ENCODE measurements at regions not wholly inside any gene's neighbourhood (a gene's known extent, or its start where the extent isn't known, plus 50 kb on each side); places are given as distances from the start of the nearest gene placed in this dataset.
"Not testable (repeated sequence)": the region's sequence is repeated elsewhere in the genome, so short reads cannot be mapped to it uniquely, and the experiment has no call there.

DNA sequence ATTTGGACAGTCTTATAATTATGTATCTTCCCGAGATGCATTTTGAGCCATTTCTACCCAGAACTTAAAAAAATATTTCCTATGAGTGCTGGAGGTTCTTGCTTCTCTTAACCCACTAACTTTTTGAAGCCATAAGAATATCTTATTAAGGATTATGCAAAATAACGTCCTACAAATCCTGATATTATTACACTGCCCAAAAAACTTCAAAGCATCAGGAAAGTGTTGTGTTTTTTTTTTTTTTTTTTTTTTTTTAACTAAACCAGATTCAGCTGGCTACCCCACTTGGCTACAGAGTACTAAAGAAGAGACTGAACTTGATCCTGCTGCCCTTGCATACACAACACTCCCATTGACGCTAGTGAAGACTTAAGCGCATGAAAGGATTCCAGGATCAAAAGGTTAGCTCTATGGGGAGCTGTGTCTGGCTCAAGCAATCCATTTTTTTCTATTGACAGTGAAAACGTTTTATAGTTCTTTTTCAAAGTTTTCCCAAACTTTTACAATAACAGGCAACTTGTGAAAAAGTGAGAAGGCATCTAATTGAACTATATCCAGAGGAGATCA lies 141.4 kb downstream of the KCNRG start:
- no peak for DNase-seq (ENCODE audit: low read depth, low spot score)

- no peak for DNase-seq (ENCODE audit: low read depth, low spot score)
These were observed 143.3 kb downstream of the KCNRG start for GRCh38 chr13:50158385-50159165.

- no peak for DNase-seq (ENCODE audit: low read depth, low spot score)
These were observed 144.4 kb downstream of the KCNRG start for GRCh38 chr13:50159607-50160006.

- DNase-seq (ENCODE audit: low read depth, low spot score) = no peak
These were observed 145.8 kb downstream of the KCNRG start for GRCh38 chr13:50161052-50161451.

GRCh38 chr13:50162001-50162400 lies 146.8 kb downstream of the KCNRG start:
- DNase-seq (ENCODE audit: low read depth, low spot score) = no peak

- DNase-seq (ENCODE audit: low read depth, low spot score) = no peak
These were observed 147.3 kb downstream of the KCNRG start for GRCh38 chr13:50162567-50162966.

GRCh38 chr13:50167224-50167947 lies 152.1 kb downstream of the KCNRG start:
- DNase-seq (ENCODE audit: low read depth, low spot score) = no peak

- DNase-seq (ENCODE audit: low read depth, low spot score) = no peak
These were observed 152.7 kb downstream of the KCNRG start for GRCh38 chr13:50167967-50168366.

DNA sequence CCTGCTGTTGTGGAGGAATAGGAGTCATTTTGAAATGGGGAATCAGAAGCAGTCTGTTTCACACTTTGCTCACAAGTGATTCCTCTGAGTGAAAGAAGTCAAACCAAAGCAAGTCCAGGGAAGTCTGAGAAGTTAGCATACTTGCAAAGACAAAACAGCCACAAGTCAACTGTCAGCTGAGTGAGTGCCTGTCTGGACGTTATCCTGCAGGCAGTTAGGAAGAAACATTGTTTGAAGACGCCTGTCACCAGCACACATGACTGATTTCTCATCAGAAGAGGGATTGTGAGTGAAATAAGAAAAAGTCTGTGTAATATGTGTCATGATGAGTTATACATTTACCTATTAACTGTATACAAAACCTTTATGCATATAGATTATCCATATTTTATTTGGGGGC lies 153.5 kb downstream of the KCNRG start:
- no peak for DNase-seq (ENCODE audit: low read depth, low spot score)

DNA sequence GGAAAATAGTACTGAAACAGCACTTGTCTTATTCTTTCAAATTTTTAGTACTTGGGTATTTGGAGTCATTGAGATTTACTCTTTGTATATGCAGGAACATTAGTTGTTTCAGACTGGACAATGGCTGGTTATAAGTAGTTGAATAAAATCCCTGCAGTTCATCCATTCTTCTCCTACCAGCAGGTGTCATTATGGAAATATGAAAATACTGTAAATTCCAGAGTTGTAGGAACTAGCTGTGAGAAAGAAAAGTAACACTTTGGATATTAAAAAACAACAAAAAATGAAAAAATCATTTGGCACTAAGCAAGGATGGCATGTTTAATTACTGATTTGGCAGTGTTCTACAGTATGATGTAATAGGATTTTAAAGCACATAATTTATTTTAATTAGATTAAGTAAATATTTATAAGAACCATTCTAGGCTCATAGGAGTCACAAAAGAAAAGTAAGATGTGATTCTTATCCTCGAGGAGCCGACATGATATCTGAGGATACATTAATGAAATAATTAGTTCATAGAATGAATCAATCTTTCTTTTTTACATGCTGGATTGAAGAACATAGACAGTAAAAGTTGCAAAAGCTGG lies 155.3 kb downstream of the KCNRG start:
- DNase-seq (ENCODE audit: low read depth, low spot score) = no peak

DNA sequence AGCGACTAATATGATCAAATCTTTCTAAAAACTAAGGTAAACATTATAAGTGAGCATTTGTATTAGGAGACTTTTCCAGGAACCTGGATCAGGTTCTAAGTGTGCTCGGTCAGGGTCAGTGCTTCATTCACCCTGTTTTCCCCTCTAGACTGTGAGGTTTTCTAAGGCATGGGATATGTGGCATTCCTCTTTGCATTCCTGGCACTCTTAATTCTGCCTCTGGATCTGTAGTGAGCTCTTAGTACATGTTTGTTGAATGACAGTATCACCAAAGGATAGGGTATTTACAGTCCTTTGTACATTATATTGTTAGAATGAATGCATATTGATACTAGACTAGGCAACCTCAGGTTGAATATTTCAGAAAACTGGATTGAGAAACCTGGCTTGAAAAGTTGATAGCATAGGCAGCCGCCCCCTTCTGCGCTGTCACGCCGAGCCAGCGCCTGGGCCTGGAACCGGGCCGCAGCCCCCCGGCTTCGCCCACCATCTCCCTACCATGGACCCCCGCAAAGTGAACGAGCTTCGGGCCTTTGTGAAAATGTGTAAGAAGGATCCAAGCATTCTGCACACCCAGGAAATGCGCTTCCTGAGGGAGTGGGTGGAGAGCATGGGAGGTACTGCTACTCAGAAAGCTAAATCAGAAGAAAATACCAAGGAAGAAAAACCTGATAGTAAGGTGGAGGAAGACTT lies 156.5 kb downstream of the KCNRG start:
- no peak for DNase-seq (ENCODE audit: low read depth, low spot score)

DNA sequence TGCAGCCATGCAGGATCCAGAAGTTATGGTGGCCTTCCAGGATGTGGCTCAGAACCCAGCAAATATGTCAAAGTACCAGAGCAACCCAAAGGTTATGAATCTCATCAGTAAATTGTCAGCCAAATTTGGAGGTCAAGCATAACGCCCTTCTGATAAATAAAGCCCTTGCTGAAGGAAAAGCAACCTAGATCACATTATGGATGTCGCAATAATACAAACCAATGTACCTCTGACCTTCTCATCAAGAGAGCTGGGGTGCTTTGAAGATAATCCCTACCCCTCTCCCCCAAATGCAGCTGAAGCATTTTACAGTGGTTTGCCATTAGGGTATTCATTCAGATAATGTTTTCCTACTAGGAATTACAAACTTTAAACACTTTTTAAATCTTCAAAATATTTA lies 157.8 kb downstream of the KCNRG start:
- not testable (repeated sequence) for DNase-seq (ENCODE audit: low read depth, low spot score)

- no peak for DNase-seq (ENCODE audit: low read depth, low spot score)
These were observed 159.4 kb downstream of the KCNRG start for GRCh38 chr13:50174630-50175029.

- no peak for DNase-seq (ENCODE audit: low read depth, low spot score)
These were observed 164.7 kb downstream of the KCNRG start for GRCh38 chr13:50179977-50180376.

GRCh38 chr13:50185769-50186763 lies 170.8 kb downstream of the KCNRG start:
- not testable (repeated sequence) for DNase-seq (ENCODE audit: low read depth, low spot score)

DNA sequence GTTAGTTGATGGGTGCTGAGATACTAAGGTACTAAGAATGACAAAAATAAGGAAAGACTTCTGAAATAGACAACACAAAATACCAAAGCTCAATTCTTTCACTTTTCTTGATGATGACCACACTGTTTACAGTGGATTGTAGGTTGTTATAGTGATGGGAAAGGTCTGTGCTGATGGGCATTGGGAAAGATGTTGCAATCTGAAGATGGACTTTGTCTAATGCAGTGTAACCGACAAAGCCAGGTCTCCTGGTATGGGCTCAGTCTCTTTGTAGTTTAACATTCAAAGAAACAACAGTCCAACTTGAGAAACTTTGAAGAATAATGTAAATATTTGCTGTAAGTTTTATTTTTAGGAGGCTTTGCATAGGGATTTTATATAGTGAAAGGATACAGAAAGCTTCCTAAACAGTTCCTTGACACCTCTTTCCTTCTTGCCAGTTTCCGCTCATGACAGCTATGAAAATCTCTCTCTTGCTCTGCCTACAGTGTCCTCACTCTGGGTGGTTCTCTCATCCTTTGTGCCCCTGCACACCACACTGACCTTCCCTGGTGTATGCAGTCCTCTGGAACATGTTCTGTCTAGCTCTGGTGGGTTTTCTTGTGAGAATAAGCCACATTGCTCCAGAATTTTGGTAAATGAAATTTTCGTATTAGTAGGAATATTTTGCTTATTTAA lies 172.2 kb downstream of the KCNRG start:
- no peak for DNase-seq (ENCODE audit: low read depth, low spot score)

- no peak for DNase-seq (ENCODE audit: low read depth, low spot score)
These were observed 173.5 kb downstream of the KCNRG start for GRCh38 chr13:50188696-50189095.

GRCh38 chr13:50189450-50189849 lies 174.2 kb downstream of the KCNRG start:
- DNase-seq (ENCODE audit: low read depth, low spot score) = no peak

GRCh38 chr13:50191004-50191403 lies 175.8 kb downstream of the KCNRG start:
- DNase-seq (ENCODE audit: low read depth, low spot score) = no peak

GRCh38 chr13:50192272-50192813 lies 177.1 kb downstream of the KCNRG start:
- no peak for DNase-seq (ENCODE audit: low read depth, low spot score)

Measured in iPS DF 19.7 (cell line).